ENCODE measurements at regions not wholly inside any gene's neighbourhood (a gene's known extent, or its start where the extent isn't known, plus 50 kb on each side); places are given as distances from the start of the nearest gene placed in this dataset.

DNA sequence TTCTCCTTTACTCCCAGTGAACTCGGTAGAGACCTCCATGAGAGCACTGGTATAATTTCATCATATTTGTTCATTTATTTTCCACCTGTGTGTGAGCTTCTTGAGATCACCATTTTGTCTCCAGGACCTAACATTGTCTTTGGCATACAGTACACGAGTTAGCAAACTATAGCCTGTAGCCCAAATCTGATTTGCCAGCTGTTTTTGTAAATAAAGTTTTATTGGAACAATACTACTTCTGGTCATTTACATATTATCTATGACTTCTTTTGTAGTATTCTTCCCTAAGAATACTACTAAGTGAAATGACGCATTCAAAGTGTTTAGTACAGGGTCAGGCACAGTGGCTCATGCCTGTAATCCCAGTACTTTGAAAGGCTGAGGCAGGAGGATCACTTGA lies 449.5 kb downstream of the PLPP3 start:
- Mint-ChIP-seq H3K9me3 (peaks cover 4 to 5% of the 10 kb centered on the region in 2 donors), H3K27ac (no peak overlapping the region), H3K27me3 (ENCODE audit: low read depth in 2 of 2) (peaks cover 0 to 2% of the 10 kb centered on the region in 2 donors), H3K4me1 (no peaks in the 10 kb centered on the region), H3K36me3 (no peaks in the 10 kb centered on the region), H3K4me3 (no peak overlapping the region)
- H3K36me3 ChIP-seq (ENCODE audit: control insufficient read depth, insufficient read depth, low read length): no peaks in the 10 kb centered on the region
- H3K9me3 ChIP-seq (ENCODE audit: control insufficient read depth, insufficient read depth, low read length): no peaks in the 10 kb centered on the region
- H3K27me3 ChIP-seq (ENCODE audit: control insufficient read depth, insufficient read depth, low read length): no peaks in the 10 kb centered on the region
- H3K4me3 ChIP-seq (ENCODE audit: low read length): no peak overlapping the region
- H3K4me1 ChIP-seq (ENCODE audit: control insufficient read depth, insufficient read depth, low read length): no peaks in the 10 kb centered on the region
- no peak overlapping the region for H3K27ac ChIP-seq (ENCODE audit: low read length)
- TF ChIP-seq, protein P1, sequence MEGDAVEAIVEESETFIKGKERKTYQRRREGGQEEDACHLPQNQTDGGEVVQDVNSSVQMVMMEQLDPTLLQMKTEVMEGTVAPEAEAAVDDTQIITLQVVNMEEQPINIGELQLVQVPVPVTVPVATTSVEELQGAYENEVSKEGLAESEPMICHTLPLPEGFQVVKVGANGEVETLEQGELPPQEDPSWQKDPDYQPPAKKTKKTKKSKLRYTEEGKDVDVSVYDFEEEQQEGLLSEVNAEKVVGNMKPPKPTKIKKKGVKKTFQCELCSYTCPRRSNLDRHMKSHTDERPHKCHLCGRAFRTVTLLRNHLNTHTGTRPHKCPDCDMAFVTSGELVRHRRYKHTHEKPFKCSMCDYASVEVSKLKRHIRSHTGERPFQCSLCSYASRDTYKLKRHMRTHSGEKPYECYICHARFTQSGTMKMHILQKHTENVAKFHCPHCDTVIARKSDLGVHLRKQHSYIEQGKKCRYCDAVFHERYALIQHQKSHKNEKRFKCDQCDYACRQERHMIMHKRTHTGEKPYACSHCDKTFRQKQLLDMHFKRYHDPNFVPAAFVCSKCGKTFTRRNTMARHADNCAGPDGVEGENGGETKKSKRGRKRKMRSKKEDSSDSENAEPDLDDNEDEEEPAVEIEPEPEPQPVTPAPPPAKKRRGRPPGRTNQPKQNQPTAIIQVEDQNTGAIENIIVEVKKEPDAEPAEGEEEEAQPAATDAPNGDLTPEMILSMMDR (IDR thresholded peaks at IDR 0.05): no peak
- intact Hi-C loops (cut with micrococcal nuclease): loop anchor here (5.0 kb wide), 1 partner anchor 363 kb away; no protein-coding TSS in a partner anchor
- ATAC-seq (no peak), DNase-seq (no peak)
- WGBS (ENCODE audit: insufficient coverage): 79% methylated on average over 3 of the region's 3 CpGs

DNA sequence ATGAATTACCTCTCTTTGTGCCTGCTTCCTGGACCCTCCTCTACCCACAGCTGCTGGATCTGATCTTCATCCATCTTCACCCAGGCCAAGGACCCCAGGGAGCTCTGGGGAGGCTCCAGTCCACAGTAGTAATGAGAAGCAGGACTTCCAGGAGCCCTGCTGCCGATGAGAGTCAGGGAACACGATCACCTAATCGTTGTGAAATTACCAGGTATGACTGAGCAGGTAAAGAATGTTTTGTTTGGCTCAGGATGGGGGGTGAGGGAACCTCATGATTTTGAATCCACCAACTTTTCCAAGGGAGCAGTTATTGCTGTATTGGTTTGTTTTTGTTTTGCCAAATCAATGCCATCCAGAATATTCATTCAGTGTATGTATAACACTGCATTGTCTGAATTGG lies 454.0 kb downstream of the PLPP3 start:
- no peak for ATAC-seq
- no peak for DNase-seq
- Mint-ChIP-seq H3K27ac (no peak overlapping the region), H3K9me3 (peaks cover 5 to 6% of the 10 kb centered on the region in 2 donors), H3K4me1 (no peaks in the 10 kb centered on the region), H3K4me3 (no peak overlapping the region), H3K27me3 (ENCODE audit: low read depth in 2 of 2) (peaks cover 0 to 2% of the 10 kb centered on the region in 2 donors), H3K36me3 (no peaks in the 10 kb centered on the region)
- Histone ChIP-seq H3K4me3 (ENCODE audit: low read length) (no peak overlapping the region), H3K27ac (ENCODE audit: low read length) (no peak overlapping the region), H3K9me3 (ENCODE audit: control insufficient read depth, insufficient read depth, low read length) (no peaks in the 10 kb centered on the region), H3K4me1 (ENCODE audit: control insufficient read depth, insufficient read depth, low read length) (no peaks in the 10 kb centered on the region), H3K36me3 (ENCODE audit: control insufficient read depth, insufficient read depth, low read length) (no peaks in the 10 kb centered on the region), H3K27me3 (ENCODE audit: control insufficient read depth, insufficient read depth, low read length) (no peaks in the 10 kb centered on the region)
- TF ChIP-seq, protein P1 (IDR thresholded peaks at IDR 0.05): no peak
- intact Hi-C loops (cut with micrococcal nuclease): loop anchor here (5.0 kb wide), 1 partner anchor 358 kb away; no protein-coding TSS in a partner anchor
- WGBS (ENCODE audit: insufficient coverage): 85% methylated on average over 3 of the region's 3 CpGs

DNA sequence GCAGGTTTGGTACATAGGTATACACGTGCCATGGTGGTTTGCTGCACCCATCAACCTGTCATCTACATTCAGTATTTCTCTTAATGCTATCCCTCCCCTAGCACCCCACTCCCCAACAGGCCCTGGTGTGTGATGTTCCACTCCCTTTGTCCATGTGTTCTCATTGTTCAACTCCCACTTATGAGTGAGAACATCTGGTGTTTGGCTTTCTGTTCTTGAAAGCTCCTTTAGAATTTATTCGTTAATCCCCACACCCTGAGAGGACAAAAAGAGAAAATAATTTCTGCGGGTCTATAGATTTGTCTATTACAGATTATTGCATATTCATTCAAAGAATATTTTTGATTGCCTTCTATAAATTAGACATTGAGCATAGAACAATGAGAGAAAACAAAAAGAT lies 455.5 kb downstream of the PLPP3 start:
- Histone ChIP-seq H3K4me3 (ENCODE audit: low read length) (no peak overlapping the region), H3K36me3 (ENCODE audit: control insufficient read depth, insufficient read depth, low read length) (no peaks in the 10 kb centered on the region), H3K4me1 (ENCODE audit: control insufficient read depth, insufficient read depth, low read length) (no peaks in the 10 kb centered on the region), H3K27me3 (ENCODE audit: control insufficient read depth, insufficient read depth, low read length) (no peaks in the 10 kb centered on the region), H3K27ac (ENCODE audit: low read length) (no peak overlapping the region), H3K9me3 (ENCODE audit: control insufficient read depth, insufficient read depth, low read length) (no peaks in the 10 kb centered on the region)
- Mint-ChIP-seq H3K4me1 (no peaks in the 10 kb centered on the region), H3K4me3 (no peak overlapping the region), H3K9me3 (peaks cover 3 to 6% of the 10 kb centered on the region in 2 donors), H3K27me3 (ENCODE audit: low read depth in 2 of 2) (peaks cover 0 to 2% of the 10 kb centered on the region in 2 donors), H3K36me3 (no peaks in the 10 kb centered on the region), H3K27ac (no peak overlapping the region)
- ATAC-seq (no peak), DNase-seq (no peak)
- WGBS (ENCODE audit: insufficient coverage): 67% methylated on average over 1 of the region's 3 CpGs
- TF ChIP-seq, protein P1 (IDR thresholded peaks at IDR 0.05): no peak
- intact Hi-C loops (cut with micrococcal nuclease): no loop called here

DNA sequence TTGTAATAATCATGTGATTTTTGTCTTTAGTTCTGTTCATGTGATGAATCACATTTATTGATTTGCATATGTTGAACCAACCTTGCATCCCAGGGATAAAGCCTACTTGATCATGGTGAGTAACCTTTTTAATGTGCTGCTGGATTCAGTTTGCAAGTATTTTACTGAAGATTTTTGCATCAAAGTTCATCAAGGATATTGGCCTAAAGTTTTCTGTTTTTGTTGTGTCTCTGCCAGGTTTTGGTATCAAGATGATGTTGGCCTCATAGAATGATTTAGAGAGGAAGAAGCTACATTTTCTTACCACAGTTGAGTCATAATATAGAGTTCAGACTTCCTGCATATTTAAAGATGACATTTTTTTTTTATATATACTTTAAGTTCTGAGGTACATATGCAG lies 455.9 kb downstream of the PLPP3 start:
- no peaks in the 10 kb centered on the region for H3K36me3 Mint-ChIP-seq
- H3K36me3 ChIP-seq (ENCODE audit: control insufficient read depth, insufficient read depth, low read length): no peaks in the 10 kb centered on the region
- H3K4me1 ChIP-seq (ENCODE audit: control insufficient read depth, insufficient read depth, low read length): no peaks in the 10 kb centered on the region
- H3K9me3 Mint-ChIP-seq: peaks cover 3 to 6% of the 10 kb centered on the region in 2 donors
- no peaks in the 10 kb centered on the region for H3K27me3 ChIP-seq (ENCODE audit: control insufficient read depth, insufficient read depth, low read length)
- TF ChIP-seq, protein P1 (IDR thresholded peaks at IDR 0.05): no peak
- no peak overlapping the region for H3K27ac Mint-ChIP-seq
- H3K4me3 Mint-ChIP-seq: no peak overlapping the region
- no peak overlapping the region for H3K4me3 ChIP-seq (ENCODE audit: low read length)
- no peak overlapping the region for H3K27ac ChIP-seq (ENCODE audit: low read length)
- ATAC-seq (no peak), DNase-seq (no peak)
- intact Hi-C loops (cut with micrococcal nuclease): no loop called here
- no peaks in the 10 kb centered on the region for H3K4me1 Mint-ChIP-seq
- no peaks in the 10 kb centered on the region for H3K27me3 Mint-ChIP-seq (ENCODE audit: low read depth in 2 of 2)
- H3K9me3 ChIP-seq (ENCODE audit: control insufficient read depth, insufficient read depth, low read length): no peaks in the 10 kb centered on the region
